Activated CD4-positive, alpha-beta T cell treated with anti-CD3 and anti-CD28 coated beads, Interleukin-2, amount 50 U/mL, for 16 hours (primary cell): ENCODE measurements at regions not wholly inside any gene's neighbourhood (a gene's known extent, or its start where the extent isn't known, plus 50 kb on each side); places are given as distances from the start of the nearest gene placed in this dataset.

ENCODE experiments used
- DNase-seq: peaks from one replicate; pipeline ENCODE4 v3.0.0-alpha.2; 2020

DNA sequence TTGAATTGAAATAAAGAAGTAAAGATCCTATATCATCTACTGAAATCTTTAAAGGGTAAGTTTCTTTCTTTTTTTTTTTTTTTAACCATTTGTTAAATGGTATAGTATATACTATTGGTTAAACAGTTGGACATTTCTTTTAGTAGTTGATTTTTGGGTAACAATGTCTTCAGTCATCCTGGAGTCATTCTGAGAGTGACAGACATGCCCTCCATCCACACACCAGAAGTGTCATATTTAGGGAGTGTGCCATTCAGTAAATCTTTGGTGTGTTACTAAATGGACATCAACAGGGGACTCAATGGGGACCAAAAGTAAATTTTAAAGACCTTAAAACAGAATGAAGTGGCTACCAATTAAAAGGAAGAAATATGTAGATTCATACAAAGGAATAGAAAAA, 50.8 kb upstream of the SLC39A10 start:
- DNase-seq = no peak

DNA sequence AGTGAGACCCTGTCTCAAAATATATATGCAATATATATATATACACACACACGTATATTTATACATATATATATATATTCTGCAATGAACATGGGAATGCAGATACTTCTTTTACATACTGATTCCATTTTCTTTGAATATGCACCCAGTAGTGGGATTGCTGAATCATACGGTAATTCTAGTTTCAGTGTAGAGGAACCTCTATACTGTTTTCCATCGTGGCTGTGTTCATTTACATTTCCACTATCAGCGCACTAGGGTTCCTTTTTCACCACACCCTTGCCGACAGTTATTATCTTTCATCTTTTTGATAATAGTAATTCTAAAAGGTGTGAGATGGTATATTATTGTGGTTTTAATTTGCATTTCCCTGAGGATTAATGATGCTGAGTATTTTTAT, 52.3 kb upstream of the SLC39A10 start:
- DNase-seq = no peak

DNA sequence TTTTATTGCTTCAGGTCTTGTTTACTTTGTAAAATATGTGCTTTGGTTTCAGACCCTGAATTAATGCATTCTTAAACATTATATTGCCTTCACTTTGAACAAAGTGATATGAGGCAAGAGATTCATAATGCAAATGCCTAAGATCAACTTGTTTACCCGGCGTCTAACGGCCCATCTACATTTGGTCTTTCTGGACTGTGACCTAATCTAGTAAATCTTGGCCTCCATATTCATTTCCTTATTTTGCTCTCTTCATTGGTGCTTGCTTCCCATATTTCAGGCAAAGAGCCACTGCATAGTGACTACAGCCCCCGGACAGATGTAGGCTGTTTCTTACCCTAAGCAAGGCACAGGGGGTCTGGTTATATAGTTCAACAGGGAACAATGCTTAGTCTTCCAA, 53.0 kb upstream of the SLC39A10 start:
- no peak for DNase-seq

DNA sequence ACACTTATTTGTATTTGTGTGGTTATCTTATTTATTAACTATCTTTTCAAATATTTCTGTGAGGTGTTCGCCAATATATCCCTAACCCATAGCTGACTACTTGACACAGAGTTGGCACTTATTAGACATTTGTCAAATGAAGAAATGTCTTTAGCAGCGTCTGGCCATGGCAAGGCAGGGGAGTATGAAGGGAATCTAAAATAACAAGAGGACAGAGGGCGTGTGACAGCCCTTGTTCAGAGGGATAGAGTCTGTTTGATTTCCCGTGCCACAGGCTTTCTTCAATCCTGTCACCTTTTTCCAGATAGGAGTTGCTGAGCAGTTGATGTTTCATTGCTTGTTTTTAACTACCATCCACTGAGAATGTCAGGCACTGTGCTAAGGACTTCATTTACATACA, 53.6 kb upstream of the SLC39A10 start:
- no peak for DNase-seq

DNA sequence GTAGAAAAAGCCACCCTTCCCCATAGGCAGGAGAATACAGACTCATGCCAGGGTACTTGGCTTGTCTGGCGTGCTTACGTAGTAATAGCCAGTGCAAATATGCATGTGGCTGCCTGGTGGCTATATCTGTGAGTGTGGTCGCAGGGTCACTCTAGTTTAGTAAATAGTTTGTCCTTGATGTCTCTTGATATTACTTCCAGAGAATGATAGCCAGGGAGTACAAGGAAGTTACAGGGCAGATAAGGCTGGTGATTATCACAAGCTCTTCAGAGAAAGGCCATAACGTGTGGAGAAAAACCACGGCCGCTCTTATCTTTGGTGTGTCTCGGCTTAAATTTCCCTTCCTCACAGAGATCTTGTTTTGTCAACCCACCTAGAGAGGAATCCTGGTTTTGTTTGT, 54.3 kb upstream of the SLC39A10 start:
- DNase-seq = no peak

DNA sequence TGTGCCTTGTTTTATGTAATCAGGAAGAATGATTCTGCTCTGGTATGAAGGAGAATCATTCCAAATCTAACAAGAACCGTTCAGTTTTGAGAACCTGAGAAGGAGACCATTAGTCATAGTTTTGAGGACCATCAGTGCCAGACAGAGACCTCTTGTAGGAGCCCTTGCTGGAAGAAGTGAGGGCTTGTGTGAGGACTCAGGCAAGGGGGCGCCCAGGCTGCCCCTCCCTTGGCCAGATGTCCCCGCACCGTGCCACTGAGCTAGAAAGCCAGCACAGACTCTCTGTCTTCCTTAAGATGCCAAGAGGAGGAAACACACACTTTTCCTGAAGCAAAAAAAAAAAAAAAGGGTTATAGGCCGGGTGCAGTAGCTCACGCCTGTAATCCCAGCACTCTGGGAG, 55.7 kb upstream of the SLC39A10 start:
- DNase-seq = no peak

DNA sequence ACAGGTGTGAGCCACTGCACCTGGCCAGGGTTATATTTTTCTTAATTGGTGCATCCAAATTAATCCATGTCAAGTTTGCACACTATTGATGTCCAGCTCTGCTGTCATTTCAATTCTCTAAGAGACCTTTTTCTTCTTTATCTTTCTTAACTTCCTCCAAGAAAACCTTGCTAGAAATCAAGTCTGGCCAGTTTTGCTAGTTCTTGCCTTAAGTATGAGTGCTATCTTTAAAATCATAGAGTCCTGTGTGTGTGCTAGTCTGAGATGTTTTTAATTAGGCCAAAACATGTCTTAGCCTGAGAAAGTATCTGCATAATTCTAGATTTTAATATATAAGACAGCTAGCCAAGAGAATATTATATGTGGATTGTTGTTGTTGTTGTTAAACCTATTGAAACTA, 56.2 kb upstream of the SLC39A10 start:
- no peak for DNase-seq

DNA sequence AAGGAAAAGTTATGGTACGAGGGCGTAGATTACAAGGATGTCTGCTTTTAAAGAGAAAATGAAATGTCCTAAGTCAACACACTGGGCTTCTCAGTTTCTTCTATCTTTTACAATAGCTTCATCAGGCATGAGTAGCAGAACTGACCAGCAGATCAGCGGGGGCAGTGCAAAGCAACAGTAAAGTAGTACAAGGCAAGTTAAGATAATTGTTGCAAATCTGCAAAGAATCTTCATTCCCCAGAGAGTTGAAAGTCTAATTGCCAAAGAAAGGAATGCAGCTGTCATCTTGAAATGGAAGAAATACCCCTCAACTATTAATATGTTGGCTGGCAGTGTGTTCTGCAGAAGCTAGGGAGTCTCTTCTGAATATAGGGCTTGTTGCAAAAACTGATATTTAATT, 60.2 kb upstream of the SLC39A10 start:
- no peak for DNase-seq

DNA sequence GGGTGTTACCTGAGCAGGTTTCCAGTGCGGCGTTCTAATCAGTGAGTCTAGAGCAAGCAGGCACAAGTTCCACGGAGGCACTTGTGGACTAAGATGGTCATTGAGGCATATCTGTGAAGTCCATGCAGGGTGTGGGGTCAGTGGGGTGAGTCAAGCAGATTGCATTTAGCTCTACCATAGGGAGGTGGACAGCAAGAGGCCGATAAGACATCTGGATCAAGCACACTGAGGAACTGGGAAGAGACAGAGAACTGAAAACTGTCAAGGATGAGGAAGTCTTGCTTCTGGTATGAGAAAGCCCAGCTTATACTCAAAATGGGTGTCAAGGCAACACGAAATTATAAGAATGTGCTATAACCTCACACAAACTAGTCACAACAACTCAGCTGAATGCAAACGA, 61.2 kb upstream of the SLC39A10 start:
- no peak for DNase-seq

DNA sequence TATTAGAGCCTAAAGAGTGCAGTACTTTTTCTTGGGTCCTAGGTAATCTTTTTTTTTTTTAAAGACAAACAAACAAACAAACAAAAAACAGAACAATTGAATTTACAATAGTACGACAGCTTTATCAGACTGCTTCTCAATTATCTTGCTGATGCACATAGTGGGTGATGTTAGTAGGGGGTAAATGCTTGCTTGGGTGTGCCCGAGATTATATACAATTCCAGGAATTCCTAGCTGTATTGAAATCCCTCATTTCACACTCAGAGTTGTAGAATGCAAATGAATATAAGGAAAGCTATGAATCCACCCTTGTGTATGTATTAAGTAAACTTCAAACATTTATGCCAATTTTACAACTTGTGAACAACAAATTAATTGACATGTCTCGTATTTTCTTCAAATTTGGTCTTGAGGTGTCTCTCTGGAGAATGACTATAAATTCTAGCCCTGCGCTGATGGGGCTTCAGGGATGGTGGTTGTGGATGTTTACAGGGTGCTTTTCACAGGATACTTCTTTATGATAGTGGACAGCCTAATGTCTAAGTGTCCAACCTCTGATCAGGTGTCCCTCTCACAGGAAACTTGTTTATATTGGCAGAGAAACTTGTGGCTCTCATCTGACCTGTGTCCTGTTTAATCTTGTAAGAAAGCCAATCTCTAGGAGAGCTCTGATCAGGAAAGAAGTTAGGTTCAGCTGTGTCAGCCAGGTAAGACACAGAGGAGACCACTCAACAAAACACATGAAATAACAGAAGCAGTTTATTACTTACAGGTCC, 61.9 kb upstream of the SLC39A10 start:
- no peak for DNase-seq

DNA sequence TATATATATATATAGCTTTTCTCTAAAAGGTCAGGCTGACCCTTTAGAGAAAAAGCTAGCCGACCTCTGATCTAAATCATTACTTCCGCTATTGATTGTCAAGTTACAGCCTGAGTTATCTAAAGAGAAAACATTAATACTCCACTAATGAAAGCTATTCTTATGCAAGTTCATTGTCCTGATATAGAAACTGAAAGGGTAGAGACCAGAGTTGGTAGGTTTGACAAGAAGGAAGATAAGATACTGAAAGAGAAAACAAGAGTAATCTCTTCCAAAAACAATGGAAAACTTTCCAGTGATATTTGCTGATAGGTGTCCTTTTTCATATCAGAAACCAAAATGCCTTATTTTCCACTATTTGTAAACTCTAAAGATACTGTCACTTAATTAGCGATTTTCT, 62.8 kb upstream of the SLC39A10 start:
- no peak for DNase-seq

DNA sequence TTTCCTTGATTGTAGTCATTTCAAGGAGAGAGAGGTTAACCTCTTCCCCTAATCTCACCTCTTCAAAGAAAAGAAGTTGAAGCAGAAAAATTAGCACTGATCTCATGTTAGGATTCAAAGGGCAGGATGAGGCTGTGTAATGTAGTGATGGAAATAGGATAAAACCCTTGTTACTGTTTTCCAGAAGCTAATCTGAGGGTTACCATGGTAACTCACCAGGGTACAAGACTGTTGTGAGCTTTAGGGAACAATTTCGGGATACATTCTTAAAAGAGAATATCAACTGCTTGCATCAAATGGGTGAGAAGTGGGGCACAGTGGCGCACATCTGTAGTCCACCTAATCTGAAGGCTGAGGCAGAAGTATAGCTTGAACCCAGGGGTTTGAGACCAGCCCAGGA, 64.9 kb upstream of the SLC39A10 start:
- DNase-seq = no peak

DNA sequence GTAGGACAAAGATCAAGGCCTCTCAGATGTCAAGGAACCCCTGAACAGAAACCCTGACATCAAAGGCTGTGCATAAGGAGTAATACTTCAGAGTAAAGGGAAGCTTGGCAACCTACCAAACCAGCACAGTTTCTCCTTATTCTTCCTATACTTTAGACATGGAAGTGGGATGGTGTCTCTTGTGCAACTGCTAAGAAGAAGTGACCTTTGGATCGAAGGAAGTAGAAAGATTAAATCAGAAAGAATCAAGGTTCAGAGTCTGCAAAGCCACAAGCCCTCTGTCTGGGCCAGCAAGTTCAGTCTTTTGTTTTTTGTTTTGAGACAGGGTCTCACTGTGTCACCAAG, 66.2 kb upstream of the SLC39A10 start:
- DNase-seq = no peak

DNA sequence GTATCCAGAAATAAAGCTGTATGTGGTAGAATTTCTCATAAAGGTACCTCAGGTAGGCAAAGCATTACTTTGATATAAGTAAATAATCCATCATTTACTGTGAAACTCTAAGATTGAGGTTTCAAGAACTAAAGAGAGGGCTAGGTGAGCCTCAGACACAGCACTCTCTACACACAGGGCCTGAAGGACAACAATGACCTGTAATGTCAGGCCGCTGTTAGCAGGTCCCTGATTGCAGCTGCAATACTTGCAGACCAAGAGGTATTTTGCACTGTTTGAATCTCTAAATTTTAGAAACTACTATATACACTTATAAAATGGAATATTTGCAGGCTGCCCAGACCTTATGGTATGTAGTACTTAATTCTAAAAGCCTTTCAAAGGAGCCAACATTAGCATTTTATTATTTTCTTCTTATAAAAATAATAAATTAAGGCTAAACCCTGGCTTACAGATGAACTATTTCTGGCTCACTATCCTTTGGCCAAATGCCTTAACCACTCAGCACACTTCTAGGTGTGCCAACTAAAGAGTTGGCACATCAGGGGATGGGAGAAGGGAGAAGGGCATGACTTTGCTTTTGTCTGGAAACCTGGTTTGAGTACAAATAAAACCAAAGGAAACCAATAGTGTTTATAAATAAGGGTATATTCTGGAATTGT, 66.7 kb upstream of the SLC39A10 start:
- DNase-seq = no peak

DNA sequence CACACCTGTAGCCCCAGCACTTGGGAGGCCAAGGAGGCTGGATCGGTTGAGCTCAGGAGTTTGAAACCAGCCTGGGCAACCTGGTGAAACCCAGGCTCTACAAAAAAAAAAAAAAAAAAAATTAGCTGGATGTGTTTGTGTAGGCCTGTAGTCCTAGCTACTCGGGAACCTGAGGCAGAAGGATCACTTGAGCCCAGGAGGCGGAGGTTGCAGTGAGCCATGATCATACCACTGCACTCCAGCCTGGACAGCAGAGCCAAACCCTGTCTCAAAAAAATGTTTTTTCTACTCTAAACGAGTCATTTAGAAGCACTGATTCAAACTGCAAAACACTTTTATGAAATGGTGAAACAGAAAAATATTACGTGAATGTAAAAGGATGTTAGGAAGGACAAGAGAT, 69.1 kb upstream of the SLC39A10 start:
- DNase-seq = no peak

DNA sequence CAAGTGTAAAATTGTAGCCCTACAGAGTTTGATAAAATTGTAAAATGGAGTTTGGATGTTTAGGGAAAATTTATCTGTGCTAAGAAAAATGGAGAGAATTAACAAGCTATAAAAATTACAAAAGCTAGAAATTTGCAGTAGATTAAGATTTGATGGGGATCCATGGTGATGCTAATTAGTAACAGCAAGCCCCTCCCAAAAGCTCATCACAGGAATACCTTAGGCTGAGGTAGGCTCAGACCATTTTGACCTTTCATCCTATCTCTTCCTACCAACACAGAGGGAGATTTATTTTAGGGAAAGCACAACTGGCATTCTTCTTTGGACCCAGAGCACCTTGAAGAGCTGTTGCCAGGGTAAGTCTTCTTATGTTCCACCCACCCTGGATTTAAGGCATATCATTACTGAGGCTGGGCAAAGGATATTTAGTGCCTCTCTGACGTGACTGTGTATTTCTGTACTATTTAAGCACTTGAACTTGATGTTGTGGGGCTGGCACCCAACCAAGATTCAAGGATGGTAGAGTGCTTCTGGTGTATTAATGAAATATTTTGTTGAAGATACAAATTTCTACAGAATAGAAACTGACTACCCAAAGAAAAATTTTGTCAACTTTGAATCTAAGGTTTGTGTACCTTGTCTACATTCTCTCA, 70.8 kb upstream of the SLC39A10 start:
- DNase-seq = no peak

DNA sequence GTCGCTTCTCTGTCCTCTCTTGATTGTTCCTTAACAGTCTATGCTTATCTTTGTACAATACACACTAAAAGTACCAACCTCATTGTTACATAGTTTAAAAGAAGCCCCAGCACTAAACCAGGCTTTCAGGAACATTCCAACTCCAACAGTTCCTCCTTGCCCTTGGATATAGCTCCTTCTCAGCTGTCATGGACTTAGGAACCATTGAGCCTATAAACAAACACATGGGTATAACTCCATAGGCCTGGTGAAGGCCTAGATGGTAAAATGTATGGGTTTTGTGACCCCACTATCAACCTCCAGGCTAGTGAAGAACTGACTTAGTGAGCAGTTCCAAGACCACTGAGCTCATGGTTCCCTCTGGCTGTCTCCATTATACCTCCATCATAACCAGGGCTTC, 74.8 kb upstream of the SLC39A10 start:
- DNase-seq = no peak

DNA sequence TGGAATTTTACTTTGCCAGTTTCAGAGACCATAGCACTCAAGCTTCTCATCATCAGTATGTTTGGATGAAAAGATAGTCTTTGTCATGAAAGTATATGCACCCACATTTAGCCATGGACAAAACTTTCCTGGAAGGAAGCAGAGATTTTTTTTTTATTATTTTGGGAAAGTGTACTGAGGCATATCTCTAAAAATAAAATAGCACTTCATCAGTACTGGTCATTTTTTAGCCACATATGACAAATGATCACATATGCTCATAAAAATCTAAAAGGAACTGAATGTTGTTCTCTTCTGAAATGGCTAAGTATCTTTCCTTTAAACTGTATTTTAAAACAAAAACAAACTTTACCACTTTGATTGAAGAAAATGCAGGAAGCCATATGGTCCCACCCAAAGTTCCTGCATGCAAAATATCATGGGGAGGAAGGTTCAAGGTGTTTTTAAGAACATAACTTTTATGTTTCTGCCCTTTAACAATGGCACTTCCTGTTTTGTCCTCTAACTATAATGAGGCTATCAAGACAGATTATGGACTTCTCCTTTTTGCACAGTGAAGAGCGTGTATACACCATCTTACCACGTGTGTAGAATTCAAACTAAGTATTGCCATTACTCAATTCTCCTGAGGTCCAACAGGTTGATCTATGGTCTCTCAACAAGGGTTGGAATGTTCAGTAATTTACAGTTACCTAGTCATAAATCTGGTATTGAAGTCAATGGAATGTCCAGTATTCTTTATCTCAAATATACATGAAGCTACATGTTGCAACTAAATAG, 77.1 kb upstream of the SLC39A10 start:
- DNase-seq = no peak

DNA sequence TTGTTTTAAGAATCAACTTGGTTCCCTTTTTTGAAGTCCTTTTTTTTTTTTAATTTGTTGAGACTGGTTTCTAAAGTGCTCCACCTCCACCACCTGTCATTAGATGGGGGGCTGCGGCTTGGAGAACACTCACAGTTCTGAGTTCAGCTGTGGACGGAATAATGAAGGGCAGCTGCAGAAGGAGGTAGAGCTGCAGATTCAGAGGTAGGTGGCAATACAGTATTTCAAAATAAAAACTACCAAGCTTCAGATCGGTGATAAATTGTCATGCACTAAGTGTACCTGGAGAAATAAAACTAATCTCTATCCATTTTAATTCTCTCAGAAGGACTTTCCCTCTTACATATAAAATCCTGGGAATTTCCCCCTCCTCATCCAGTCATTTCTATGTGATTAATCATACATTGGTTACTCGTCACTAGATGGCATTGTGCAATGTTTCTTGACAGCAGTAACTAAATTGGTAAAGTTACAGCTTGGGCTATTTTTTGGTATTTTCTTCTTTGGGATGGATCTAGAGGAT, 81.1 kb upstream of the SLC39A10 start:
- peak; percentile 53 for DNase-seq

DNA sequence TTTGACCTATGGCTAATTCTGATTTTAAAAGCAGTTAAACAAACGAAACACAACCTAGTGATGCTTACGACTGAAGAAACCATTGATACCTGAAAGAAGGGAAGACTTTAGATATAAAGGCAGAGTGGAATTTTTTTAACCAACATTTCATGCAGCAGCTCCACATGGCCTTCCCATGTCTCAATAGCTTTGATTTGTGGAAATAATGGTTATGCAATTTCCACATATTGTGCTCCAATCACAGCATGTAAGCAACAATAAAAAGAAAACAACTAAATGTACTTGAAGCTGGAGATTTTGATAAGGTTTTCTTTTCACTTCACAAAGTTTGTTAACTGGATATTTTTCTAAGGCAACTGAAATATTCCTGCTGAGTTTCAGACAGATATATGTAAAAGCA, 82.0 kb upstream of the SLC39A10 start:
- DNase-seq = no peak

DNA sequence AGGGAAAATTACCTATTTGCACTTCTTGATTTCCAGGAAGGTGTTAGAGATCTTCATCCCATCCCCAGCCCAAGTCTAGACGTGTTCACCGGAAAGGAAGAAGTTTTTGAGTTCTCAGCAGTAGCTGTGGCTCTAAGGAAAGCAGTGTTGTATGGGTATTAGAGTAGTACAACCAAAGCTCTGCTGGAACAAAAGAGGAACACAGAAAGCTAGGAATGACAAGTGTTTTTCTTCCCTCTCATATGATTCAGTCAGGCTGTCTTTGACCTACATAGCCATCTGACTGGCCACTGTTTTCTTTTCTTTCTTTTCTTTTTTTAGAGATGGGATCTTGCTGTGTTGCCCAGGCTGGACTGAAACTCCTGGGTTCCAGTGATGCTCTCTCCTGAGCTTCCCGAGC, 82.7 kb upstream of the SLC39A10 start:
- DNase-seq = no peak

DNA sequence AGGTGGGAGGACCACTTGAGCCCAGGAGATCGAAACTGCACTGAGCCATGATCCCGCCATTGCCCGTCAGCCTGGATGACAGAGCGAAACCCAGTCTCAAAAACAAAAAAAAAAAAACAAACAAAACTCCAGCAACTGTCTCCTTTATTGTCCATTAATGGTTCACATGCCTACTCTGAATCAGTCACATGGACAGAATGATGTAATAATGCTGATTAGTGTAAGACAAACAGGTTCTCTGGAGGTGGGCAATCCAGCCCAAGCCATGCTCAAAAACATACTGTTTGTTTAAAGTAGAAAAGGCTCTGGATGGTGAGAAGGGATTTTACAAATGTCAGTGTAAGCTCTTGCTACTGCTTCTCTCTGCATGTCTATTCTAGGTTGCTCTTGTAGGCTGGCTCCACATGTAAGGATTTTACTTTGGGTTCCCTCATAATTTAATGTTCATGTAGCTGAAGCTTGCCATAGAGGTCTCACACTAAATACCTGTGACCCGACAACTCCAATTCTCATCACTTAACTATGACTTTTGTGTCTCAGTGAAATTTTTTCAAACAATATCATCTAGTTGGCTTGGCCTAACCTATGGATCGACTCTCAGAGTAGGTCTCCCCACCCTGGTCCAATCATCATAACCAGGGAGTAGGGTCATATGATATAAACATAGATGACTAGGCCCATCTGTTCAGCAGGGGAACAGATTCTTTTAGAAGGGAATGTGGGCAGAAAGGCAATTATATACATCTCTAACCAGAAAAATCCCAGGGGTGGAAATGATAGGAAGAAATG, 83.9 kb upstream of the SLC39A10 start:
- no peak for DNase-seq

DNA sequence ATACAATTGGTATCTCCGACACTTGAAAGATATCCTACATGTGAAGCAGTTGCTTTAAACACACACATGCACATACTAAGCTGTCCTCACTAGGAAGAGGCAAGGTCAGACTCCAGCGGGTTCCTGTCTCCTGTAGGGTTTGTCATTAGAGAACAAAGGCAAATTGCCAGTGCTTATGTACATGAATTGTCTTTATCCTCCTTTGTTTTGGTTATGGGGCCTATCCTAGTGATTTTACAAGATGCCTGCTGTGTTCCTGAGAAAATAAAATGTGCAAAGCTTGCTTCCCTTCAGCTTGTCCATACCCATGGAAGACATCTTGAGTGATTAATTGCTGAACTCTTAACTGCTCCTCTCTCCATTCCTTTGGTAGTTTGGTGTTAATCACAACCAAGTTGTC, 86.7 kb upstream of the SLC39A10 start:
- no peak for DNase-seq
